NCI-H2196 (cell line): ENCODE measurements at regions not wholly inside any gene's neighbourhood (a gene's known extent, or its start where the extent isn't known, plus 50 kb on each side); places are given as distances from the start of the nearest gene placed in this dataset.

Experiments used
- DNase-seq: peaks from one replicate; lab custom pipeline; 2025; ENCODE audit not compliant: unreplicated experiment; lab: John Stamatoyannopoulos, UW

DNA sequence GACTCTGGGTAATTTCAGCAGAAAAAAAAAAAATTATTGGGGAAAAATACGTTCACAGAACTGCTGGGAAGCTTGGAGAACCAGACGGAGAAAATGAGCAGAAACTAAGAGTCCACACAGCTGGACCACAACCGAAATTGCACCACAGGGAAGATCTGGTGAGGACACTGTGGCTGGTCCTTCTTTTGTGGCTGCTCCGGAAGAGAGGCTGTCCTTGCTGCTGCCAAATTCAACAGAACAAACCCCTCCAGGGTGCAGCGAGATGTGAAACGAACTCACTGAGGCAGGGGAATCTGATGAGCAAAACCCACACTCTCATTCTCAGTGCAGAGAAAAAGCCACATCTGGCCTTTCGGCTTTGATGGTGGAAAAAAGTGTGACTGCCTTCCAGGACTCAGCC is 200.0 kb downstream of the ACTL7B start:
- no peak for DNase-seq

GRCh38 chr9:108654566-108654965 is 201.2 kb downstream of the ACTL7B start:
- no peak for DNase-seq

GRCh38 chr9:108652851-108653250 is 202.9 kb downstream of the ACTL7B start:
- DNase-seq = no peak

DNA sequence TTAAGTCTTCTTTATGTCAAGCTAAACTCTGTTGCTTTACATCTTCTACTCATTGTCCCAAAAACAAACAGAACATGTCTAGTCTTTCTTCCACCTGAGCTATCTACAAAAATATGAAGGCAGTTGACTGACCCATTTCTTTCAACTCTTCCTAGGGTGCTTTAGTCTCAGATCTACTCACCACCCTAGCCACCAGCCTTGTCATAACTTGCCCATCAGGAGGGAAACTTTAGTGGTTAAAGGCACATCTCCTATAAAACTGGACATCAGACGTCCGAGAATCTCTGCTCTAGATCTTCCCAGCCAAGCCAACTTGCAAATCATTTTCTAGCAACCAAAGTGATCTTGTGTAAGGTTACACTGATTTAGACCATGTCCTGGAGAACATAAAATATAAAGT is 205.0 kb downstream of the ACTL7B start:
- DNase-seq = no peak

- DNase-seq = no peak
Observed at GRCh38 chr9:108645520-108645919, 210.3 kb downstream of the ACTL7B start.

DNA sequence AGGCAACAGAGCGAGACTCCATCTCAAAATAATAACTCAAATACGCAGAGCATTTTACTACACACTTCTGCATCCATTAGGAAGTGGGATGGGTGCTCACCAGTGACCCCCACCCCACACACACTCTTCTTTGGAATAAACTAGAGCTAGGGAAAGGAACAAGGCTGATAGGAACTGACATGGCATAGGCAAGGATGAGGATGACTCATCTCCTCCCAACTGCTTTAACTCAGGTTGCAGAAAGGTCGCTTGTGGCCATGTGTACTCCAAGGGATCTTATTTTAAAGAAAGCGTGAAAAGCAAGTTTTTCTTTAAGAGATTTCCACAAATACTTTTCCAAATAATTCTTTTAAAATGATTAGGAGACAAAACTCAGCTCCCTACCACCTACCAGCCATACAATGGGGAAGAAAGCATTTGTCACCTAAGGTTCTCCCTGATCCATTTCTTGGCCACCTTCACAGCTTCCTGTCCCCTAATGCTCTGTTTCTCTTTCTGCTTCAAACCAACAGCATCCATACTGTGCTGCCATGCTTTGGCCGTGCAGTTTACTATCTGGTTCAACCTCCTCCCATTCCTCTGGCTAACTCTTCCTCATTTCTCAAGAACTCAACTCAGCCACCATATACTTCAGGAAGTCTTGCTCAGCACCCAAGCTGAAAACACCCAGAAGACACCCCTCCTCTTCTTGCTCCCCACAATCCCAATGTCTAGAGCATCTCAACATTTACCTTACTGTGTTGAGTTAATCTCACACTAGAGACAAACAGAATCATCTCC is 211.9 kb downstream of the ACTL7B start:
- DNase-seq = no peak

GRCh38 chr9:108642871-108643270 is 212.9 kb downstream of the ACTL7B start:
- DNase-seq = no peak

DNA sequence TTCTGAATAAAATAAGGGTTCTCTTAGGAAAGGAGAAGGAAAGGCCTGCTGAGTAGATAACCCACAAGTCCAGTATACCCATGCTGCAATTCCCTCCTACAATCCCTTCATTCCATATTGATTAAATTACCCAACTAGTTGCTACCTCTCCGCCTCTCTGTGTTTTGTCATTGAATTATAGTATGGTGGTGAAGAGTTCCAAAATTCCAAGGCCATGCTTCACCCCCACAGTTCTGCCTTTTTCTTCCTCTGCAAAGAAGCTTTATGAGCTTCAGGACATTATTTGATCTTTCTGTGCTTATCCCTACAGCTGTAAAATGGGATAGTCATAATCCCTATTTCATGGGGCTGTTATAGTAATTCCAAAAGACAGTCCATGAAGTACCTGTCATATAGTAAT is 215.6 kb downstream of the ACTL7B start:
- no peak for DNase-seq

- DNase-seq = no peak
Observed at GRCh38 chr9:108639696-108640095, 216.1 kb downstream of the ACTL7B start.

DNA sequence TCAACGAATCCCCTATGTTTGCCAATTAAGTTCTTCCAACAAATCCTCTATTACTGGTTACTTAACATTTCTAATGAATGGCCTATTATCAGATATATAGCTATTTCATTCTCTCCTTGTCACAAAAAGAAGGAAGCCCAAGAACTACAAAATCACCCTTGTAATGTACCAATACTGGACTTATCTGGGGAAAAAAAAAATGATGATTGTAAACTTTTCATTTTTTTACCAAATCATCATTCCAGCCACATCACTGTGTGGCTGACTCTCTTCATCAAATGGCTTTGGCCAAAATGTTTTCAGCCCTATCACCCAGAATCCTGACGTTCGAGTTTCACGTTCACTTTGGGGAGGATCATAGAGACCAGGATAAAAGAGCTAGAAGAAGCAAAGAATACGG is 216.7 kb downstream of the ACTL7B start:
- no peak for DNase-seq

DNA sequence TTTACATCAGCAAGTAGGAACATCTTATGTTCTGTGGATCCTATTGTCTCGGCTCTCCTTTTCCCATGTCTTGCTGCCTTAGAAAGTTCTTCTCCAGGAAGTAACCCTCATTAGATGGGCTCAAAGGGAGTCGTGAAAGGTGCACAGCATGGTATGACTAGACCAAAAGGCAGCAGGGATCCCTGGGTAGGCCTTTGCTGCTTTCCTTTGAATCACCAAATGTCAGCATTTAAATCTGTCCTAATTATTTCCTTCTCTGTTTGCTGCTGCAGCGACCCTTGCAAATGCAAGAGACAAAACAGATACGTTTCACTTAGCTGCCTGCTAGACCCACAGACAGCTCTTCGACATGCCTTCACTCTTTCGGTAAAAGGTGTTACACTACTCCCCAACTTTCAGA is 218.4 kb downstream of the ACTL7B start:
- DNase-seq = no peak

- DNase-seq = no peak
Observed at GRCh38 chr9:108636013-108636412, 219.8 kb downstream of the ACTL7B start.

- no peak for DNase-seq
Observed at GRCh38 chr9:108634672-108635462, 220.9 kb downstream of the ACTL7B start.

- peak; percentile 32 for DNase-seq
Observed at GRCh38 chr9:108634204-108634603, 221.6 kb downstream of the ACTL7B start.

GRCh38 chr9:108631496-108632285 is 224.1 kb downstream of the ACTL7B start:
- DNase-seq = no peak

DNA sequence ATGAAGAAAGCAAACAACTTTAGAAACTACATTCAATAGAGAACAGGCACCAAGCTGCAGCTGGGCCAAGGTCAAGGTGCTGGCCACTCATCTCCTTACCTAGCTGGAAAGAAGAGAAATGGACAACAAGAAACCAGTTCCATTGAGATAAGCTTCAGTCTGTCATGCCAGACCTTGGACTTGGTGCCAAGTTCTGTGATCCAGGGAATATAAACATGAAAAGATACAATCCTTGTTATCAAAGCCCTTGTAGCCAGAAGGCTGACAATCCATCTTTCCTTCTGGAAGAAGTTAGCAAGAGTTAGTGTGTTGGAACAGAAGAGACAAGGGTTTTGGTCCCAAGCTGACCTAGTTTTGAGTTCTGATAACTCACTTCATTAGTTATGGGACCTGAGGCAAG is 227.5 kb downstream of the ACTL7B start:
- DNase-seq = no peak

DNA sequence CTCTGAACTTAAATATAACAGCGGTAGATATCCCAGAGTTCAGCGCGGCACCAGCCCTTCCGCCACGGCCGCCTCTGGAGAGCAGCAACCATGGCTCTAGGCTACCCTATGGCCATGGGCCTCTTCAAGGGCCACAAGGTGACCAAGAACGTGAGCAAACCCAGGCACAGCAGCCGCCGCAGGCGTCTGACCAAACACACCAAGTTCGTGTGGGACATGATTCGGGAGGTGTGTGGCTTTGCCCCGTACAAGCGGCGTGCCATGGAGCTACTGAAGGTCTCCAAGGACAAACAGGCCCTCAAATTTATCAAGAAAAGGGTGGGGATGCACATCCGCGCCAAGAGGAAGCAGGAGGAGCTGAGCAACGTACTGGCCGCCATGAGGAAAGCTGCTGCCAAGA is 229.0 kb downstream of the ACTL7B start:
- no peak for DNase-seq

DNA sequence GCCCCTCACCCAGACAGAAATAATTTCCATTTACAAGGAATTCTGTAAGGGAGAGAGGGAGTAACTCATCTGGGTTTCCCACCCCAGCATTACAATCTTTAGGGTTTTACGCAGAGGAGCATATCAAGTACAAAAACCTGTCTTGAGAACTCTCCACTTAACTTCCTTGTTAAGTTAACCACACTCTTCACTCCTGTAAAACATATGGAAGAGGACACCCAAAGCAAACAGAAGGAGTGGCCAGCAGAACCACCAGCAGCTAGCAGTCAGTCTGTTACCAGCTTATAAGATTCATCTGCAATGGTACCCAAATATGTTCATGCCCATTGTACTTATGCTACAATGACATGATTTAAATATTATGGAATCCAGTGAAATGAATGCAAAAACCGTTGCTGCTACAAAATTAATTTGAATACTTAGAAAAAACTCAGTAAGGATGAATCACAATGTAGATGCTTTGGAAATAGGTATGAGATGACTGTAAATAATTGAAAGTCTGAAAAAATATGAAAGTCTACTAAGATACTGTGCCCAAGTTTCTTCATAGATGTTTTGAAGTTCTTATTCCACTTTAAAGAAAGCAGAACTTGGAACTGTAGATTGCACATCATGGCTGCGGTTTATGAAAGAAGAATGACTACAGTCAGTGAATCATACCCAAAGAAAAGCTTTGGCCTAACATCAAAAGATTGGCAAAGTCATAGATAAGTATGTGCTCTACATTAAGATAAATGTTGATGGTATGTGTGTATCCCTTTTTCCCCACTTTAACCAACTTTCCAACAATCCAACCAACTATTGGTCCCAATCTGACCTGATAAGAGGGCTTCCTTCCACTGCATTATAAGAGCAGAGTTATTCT is 233.6 kb downstream of the ACTL7B start:
- DNase-seq = no peak

DNA sequence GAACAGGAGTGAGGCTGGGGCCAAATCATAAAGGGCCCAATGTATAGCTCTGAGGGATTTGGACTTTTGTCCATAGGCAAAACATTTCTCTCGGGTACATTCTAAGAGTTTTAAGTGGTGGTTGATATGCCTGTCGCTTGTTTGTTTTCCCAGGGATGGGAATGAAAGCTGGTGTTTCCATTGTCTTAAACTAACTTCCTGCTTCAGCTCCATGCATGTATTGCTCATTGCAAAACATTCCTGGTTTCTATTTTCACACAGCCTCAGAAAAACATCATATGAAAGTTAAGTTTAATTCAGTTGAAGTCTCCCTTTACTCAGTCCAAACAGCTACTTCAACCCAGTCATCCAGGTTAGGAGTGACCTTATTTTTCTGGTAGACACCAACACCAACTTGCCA is 235.0 kb downstream of the ACTL7B start:
- DNase-seq = no peak

DNA sequence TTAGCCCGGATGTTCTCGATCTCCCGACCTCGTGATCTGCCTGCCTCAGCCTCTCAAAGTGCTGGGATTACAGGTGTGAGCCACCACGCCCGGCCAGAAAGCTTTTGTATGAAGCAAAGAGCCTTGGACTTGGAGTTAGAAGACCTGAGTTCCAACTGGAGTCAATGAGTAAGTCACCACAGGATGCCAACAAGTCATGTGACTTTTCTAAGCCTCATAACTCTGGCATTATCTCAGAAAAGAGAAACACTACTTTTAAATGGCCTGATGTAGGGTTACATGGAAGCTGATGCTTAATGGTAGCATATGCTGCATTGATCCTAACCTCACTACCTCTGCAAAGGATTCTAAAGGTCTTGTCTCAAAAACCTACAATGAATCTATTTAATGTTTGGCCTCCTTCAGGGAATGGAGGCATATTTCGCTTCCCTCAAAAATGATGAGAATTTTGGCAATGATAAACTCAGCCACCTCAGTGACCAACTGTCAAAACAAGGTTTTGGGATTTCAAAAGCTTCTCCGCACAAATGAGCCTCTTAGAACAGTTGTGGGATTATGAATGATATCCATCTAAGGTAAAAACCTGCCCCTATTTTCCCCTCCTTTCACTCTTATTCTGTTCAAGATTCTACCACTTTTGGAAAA is 236.8 kb downstream of the ACTL7B start:
- DNase-seq = no peak
